Smooth muscle cell (in vitro differentiated cells): ENCODE measurements at regions not wholly inside any gene's neighbourhood (a gene's known extent, or its start where the extent isn't known, plus 50 kb on each side); places are given as distances from the start of the nearest gene placed in this dataset.

ENCODE experiments used
- DNase-seq: peaks from one replicate; lab custom pipeline; 2025; ENCODE audit not compliant: unreplicated experiment; lab: John Stamatoyannopoulos, UW
- H2AFZ ChIP-seq: fragments of 200-600 bp; sonication (generic); 2 replicates; pipeline ENCODE4 v1.6.0; 2016; ENCODE audit warnings: antibody characterized with exemption, low read depth, mild to moderate bottlenecking
- H3F3A ChIP-seq: fragments of 200-600 bp; sonication (generic); 2 replicates; pipeline ENCODE4 v1.6.0; 2017; ENCODE audit warnings: antibody characterized with exemption, low read depth
- H3K27ac ChIP-seq: fragments of 200-600 bp; sonication (generic); 2 replicates; pipeline ENCODE4 v1.5.1; 2016; ENCODE audit warnings: low read depth, mild to moderate bottlenecking
- H3K27me3 ChIP-seq: fragments of 200-600 bp; sonication (generic); 2 replicates; pipeline ENCODE4 v1.6.1; 2016; ENCODE audit warnings: low read depth, mild to moderate bottlenecking
- H3K36me3 ChIP-seq: fragments of 200-600 bp; sonication (generic); 2 replicates; pipeline ENCODE4 v1.5.1; 2016; ENCODE audit warnings: low read depth
- H3K4me1 ChIP-seq: fragments of 200-600 bp; sonication (generic); 2 replicates; pipeline ENCODE4 v1.5.1; 2016; ENCODE audit warnings: low read depth
- H3K4me2 ChIP-seq: fragments of 200-600 bp; sonication (generic); 2 replicates; pipeline ENCODE4 v1.6.0; 2016; ENCODE audit warnings: mild to moderate bottlenecking
- H3K4me3 ChIP-seq: fragments of 200-600 bp; sonication (generic); 2 replicates; pipeline ENCODE4 v1.5.1; 2016; ENCODE audit warnings: mild to moderate bottlenecking
- H3K79me2 ChIP-seq: fragments of 200-600 bp; sonication (generic); 2 replicates; pipeline ENCODE4 v1.6.0; 2016; ENCODE audit warnings: low read depth, mild to moderate bottlenecking
- H3K9ac ChIP-seq: fragments of 200-600 bp; sonication (generic); 2 replicates; pipeline ENCODE4 v1.6.0; 2016; ENCODE audit warnings: low read depth
- H3K9me3 ChIP-seq: fragments of 200-600 bp; sonication (generic); replicated peaks from 2 replicates; pipeline ENCODE4 v1.5.1; 2016; ENCODE audit warnings: low read depth
- H4K20me1 ChIP-seq: fragments of 200-600 bp; sonication (generic); 2 replicates; pipeline ENCODE4 v1.6.0; 2016; ENCODE audit warnings: low read depth
- CTCF ChIP-seq: fragments of 200-600 bp; sonication (generic); IDR thresholded peaks from 2 replicates; pipeline ENCODE4 v1.5.1; 2017; ENCODE audit warnings: borderline replicate concordance, mild to moderate bottlenecking, antibody characterized with exemption; ENCODE audit not compliant: insufficient read depth, poor library complexity, severe bottlenecking
- WGBS: methylation state at CpG from one replicate; pipeline ENCODE4 v1.1.7; 2016; ENCODE audit warnings: low lambda C conversion rate; 5-methylcytosine and 5-hydroxymethylcytosine counted together

GRCh38 chr3:59245300-59245858 is 195.6 kb upstream of the CFAP20DC start:
- peaks cover 7% of the 10 kb centered on the region for H3F3A ChIP-seq
- no peaks in the 10 kb centered on the region for H3K79me2 ChIP-seq
- no peaks in the 10 kb centered on the region for H4K20me1 ChIP-seq
- no peak overlapping the region for H3K27ac ChIP-seq
- no peaks in the 10 kb centered on the region for H3K27me3 ChIP-seq
- WGBS = 47% methylated on average over 5 of the region's 5 CpGs
- no peak overlapping the region for H3K4me3 ChIP-seq
- no peaks in the 10 kb centered on the region for H3K36me3 ChIP-seq
- H3K9ac ChIP-seq = no peak overlapping the region
- no peaks in the 10 kb centered on the region for H3K9me3 ChIP-seq
- no peak overlapping the region for H3K4me2 ChIP-seq
- H2AFZ ChIP-seq = no peak overlapping the region
- no peak for DNase-seq
- no peak for TF ChIP-seq CTCF
- peaks cover 6% of the 10 kb centered on the region for H3K4me1 ChIP-seq

- Histone ChIP-seq H3K4me2 (no peak overlapping the region), H2AFZ (no peak overlapping the region), H3K4me1 (peaks cover 6% of the 10 kb centered on the region), H3K4me3 (no peak overlapping the region), H3K9ac (no peak overlapping the region), H3K27me3 (no peaks in the 10 kb centered on the region), H3K36me3 (no peaks in the 10 kb centered on the region), H3K27ac (no peak overlapping the region), H3K79me2 (no peaks in the 10 kb centered on the region), H3F3A (peaks cover 7% of the 10 kb centered on the region), H4K20me1 (no peaks in the 10 kb centered on the region), H3K9me3 (no peaks in the 10 kb centered on the region)
- no peak for TF ChIP-seq CTCF
- WGBS = 95% methylated on average over 6 of the region's 6 CpGs
- no peak for DNase-seq
These were observed 194.5 kb upstream of the CFAP20DC start for GRCh38 chr3:59244343-59244742.

GRCh38 chr3:59243476-59243875 is 193.7 kb upstream of the CFAP20DC start:
- H3K4me2 ChIP-seq = no peak overlapping the region
- no peaks in the 10 kb centered on the region for H3K27me3 ChIP-seq
- peaks cover 6% of the 10 kb centered on the region for H3K4me1 ChIP-seq
- H3K9me3 ChIP-seq = no peaks in the 10 kb centered on the region
- H4K20me1 ChIP-seq = no peaks in the 10 kb centered on the region
- H3K9ac ChIP-seq = no peak overlapping the region
- no peak overlapping the region for H3K4me3 ChIP-seq
- DNase-seq = no peak
- H3K36me3 ChIP-seq = no peaks in the 10 kb centered on the region
- no peaks in the 10 kb centered on the region for H3K79me2 ChIP-seq
- H3F3A ChIP-seq = peaks cover 7% of the 10 kb centered on the region
- no peak for TF ChIP-seq CTCF
- 95% methylated on average over 1 of the region's 1 CpG for WGBS
- no peak overlapping the region for H2AFZ ChIP-seq
- H3K27ac ChIP-seq = no peak overlapping the region

GRCh38 chr3:59240666-59241255 is 190.9 kb upstream of the CFAP20DC start:
- WGBS = 61% methylated on average over 2 of the region's 2 CpGs

More at GRCh38 chr3:59240666-59241255, 190.9 kb upstream of the CFAP20DC start:
- Histone ChIP-seq H3F3A (peaks cover under 1% of the 10 kb centered on the region), H3K9me3 (no peaks in the 10 kb centered on the region), H3K36me3 (no peaks in the 10 kb centered on the region), H2AFZ (no peak overlapping the region), H3K27me3 (no peaks in the 10 kb centered on the region), H3K9ac (no peak overlapping the region), H3K4me3 (no peak overlapping the region), H3K79me2 (no peaks in the 10 kb centered on the region), H3K27ac (no peak overlapping the region), H3K4me2 (no peak overlapping the region), H3K4me1 (no peaks in the 10 kb centered on the region), H4K20me1 (no peaks in the 10 kb centered on the region)
- TF ChIP-seq CTCF = no peak
- no peak for DNase-seq
